Activated CD4-positive, alpha-beta T cell treated with anti-CD3 and anti-CD28 coated beads, Interleukin-2, Interleukin-4, amounts not matched to agents 100 ng/mL and 50 ng/mL, durations not matched to agents 16 hours and 8 hours (primary cell): ENCODE measurements at regions not wholly inside any gene's neighbourhood (a gene's known extent, or its start where the extent isn't known, plus 50 kb on each side); places are given as distances from the start of the nearest gene placed in this dataset.

ENCODE experiments used
- DNase-seq: peaks from one replicate; pipeline ENCODE4 v3.0.0-alpha.2; 2020; ENCODE audit warnings: low spot score

- no peak for DNase-seq
Measured at GRCh38 chr11:108994887-108995286, 330.0 kb downstream of the DDX10 start.

- no peak for DNase-seq
Measured at GRCh38 chr11:108997826-108998225, 333.0 kb downstream of the DDX10 start.

- DNase-seq, result no peak
Measured at GRCh38 chr11:109000531-109000930, 335.7 kb downstream of the DDX10 start.

GRCh38 chr11:109001585-109001984 lies 336.7 kb downstream of the DDX10 start:
- DNase-seq, result no peak

- DNase-seq, result no peak
Measured at GRCh38 chr11:109012991-109013390, 348.1 kb downstream of the DDX10 start.

GRCh38 chr11:109015283-109015682 lies 350.4 kb downstream of the DDX10 start:
- no peak for DNase-seq

- DNase-seq, result no peak
Measured at GRCh38 chr11:109016724-109017123, 351.9 kb downstream of the DDX10 start.

GRCh38 chr11:109017489-109017888 lies 352.6 kb downstream of the DDX10 start:
- DNase-seq, result no peak

GRCh38 chr11:109018639-109019038 lies 353.8 kb downstream of the DDX10 start:
- no peak for DNase-seq

- no peak for DNase-seq
Measured at GRCh38 chr11:109019342-109019936, 354.6 kb downstream of the DDX10 start.

GRCh38 chr11:109023036-109023435 lies 358.2 kb downstream of the DDX10 start:
- no peak for DNase-seq

- DNase-seq, result no peak
Measured at GRCh38 chr11:109026891-109027489, 362.1 kb downstream of the DDX10 start.

GRCh38 chr11:109027851-109028250 lies 363.0 kb downstream of the DDX10 start:
- DNase-seq, result no peak

- DNase-seq, result no peak
Measured at GRCh38 chr11:109029927-109030326, 365.1 kb downstream of the DDX10 start.

- DNase-seq, result no peak
Measured at GRCh38 chr11:109033627-109034338, 368.9 kb downstream of the DDX10 start.

GRCh38 chr11:109034339-109034696 lies 369.4 kb downstream of the DDX10 start:
- DNase-seq, result no peak

- DNase-seq, result no peak
Measured at GRCh38 chr11:109035284-109035683, 370.4 kb downstream of the DDX10 start.

- DNase-seq, result no peak
Measured at GRCh38 chr11:109036011-109036410, 371.1 kb downstream of the DDX10 start.

GRCh38 chr11:109037856-109038780 lies 373.2 kb downstream of the DDX10 start:
- DNase-seq, result no peak

- no peak for DNase-seq
Measured at GRCh38 chr11:109039611-109040010, 374.7 kb downstream of the DDX10 start.

GRCh38 chr11:109040303-109040702 lies 375.4 kb downstream of the DDX10 start:
- no peak for DNase-seq

GRCh38 chr11:109041876-109042275 lies 377.0 kb downstream of the DDX10 start:
- DNase-seq, result no peak

GRCh38 chr11:109043315-109043714 lies 378.4 kb downstream of the DDX10 start:
- DNase-seq, result peak; percentile 1
